Endothelial cell of umbilical vein (primary cell): ENCODE measurements at regions not wholly inside any gene's neighbourhood (a gene's known extent, or its start where the extent isn't known, plus 50 kb on each side); places are given as distances from the start of the nearest gene placed in this dataset.

ENCODE experiments used
- BruUV-seq: library from RNA; stranded (reverse); fragments of 400-500 nt; replicated peaks from 2 replicates; lab custom pipeline; 2021; lab: Mats Ljungman, UMichigan
- CTCF ChIA-PET: fragments of 300-600, 350-600 bp; sonication (Branson Sonifier 250); formaldehyde crosslinking; loops from one replicate; lab custom pipeline; 2021; ENCODE audit warnings: antibody characterized with exemption, inconsistent platforms; lab: Charles Lee
- POLR2A ChIA-PET: fragments of 300-600, 350-600 bp; sonication (Branson Sonifier 250); formaldehyde crosslinking; loops from one replicate; lab custom pipeline; 2021; ENCODE audit warnings: antibody characterized with exemption, inconsistent platforms; lab: Charles Lee
- DNase-seq: peaks from one replicate; pipeline ENCODE4 v3.0.0-alpha.2; 2011; ENCODE audit warnings: low read depth, low spot score
- FAIRE-seq: peaks from 2 replicates; lab custom pipeline; 2011; peaks lifted over from hg19 to GRCh38; lab: Jason Lieb, UNC
- H2AFZ ChIP-seq: 2 replicates; pipeline ENCODE4 v1.6.0; 2012; ENCODE audit warnings: low read depth, low read length, control low read depth, inconsistent platforms
- H3K27ac ChIP-seq: 2 replicates; pipeline ENCODE4 v1.5.1; 2011; ENCODE audit warnings: low read depth, mild to moderate bottlenecking, control low read depth, low read length, moderate library complexity; ENCODE audit not compliant: insufficient read depth
- H3K27me3 ChIP-seq, 2 experiments: 2 replicates each; pipeline versions ENCODE4 v1.6.0 to v1.6.1; 2011; ENCODE audit warnings: low read length in 2 of 2, mixed read lengths in 1 of 2; ENCODE audit not compliant: control insufficient read depth in 2 of 2, insufficient read depth in 2 of 2
- H3K36me3 ChIP-seq, 2 experiments: 2 replicates in 1 of 2; 3 replicates in 1 of 2; pipeline ENCODE4 v1.5.1; 2011; ENCODE audit warnings: low read length in 2 of 2, mild to moderate bottlenecking in 1 of 2, moderate library complexity in 1 of 2; ENCODE audit not compliant: control insufficient read depth in 2 of 2, insufficient read depth in 2 of 2; ENCODE audit errors: extremely low read depth in 1 of 2
- H3K4me1 ChIP-seq: 3 replicates; pipeline ENCODE4 v1.5.1; 2011; ENCODE audit warnings: mild to moderate bottlenecking, low read length; ENCODE audit not compliant: control insufficient read depth, insufficient read depth; ENCODE audit errors: extremely low read depth
- H3K4me2 ChIP-seq: 2 replicates; pipeline ENCODE4 v1.6.1; 2011; ENCODE audit warnings: low read length, control low read depth, mixed read lengths; ENCODE audit not compliant: insufficient read depth
- H3K4me3 ChIP-seq, 3 experiments: fragments of 200-600 bp in 1 of 3; sonication (generic), shearing (Covaris generic) in 1 of 3; replicated peaks in 1 of 3; 2 replicates each; pipeline ENCODE4 v1.5.1; 2011 to 2016; ENCODE audit warnings: control low read depth in 3 of 3, low read length in 3 of 3, mild to moderate bottlenecking in 2 of 3, inconsistent platforms in 1 of 3, low read depth in 1 of 3, moderate library complexity in 1 of 3; ENCODE audit not compliant: insufficient read depth in 1 of 3
- H3K79me2 ChIP-seq: 2 replicates; pipeline ENCODE4 v1.6.0; 2012; ENCODE audit warnings: low read length, inconsistent platforms; ENCODE audit not compliant: control insufficient read depth, insufficient read depth
- H3K9ac ChIP-seq: replicated peaks from 2 replicates; pipeline ENCODE3; 2011; ENCODE audit warnings: low read length, control low read depth; ENCODE audit not compliant: insufficient read depth; ENCODE audit errors: extremely low read depth
- H3K9me1 ChIP-seq: replicated peaks from 3 replicates; pipeline ENCODE4 v1.6.0; 2011; ENCODE audit warnings: mild to moderate bottlenecking, low read length; ENCODE audit not compliant: control insufficient read depth, insufficient read depth; ENCODE audit errors: extremely low read depth
- H3K9me3 ChIP-seq: replicated peaks from 2 replicates; pipeline ENCODE4 v1.5.1; 2012; ENCODE audit warnings: low read length, inconsistent platforms; ENCODE audit not compliant: control insufficient read depth, insufficient read depth
- H4K20me1 ChIP-seq: replicated peaks from 2 replicates; pipeline ENCODE3; 2011; ENCODE audit warnings: mild to moderate bottlenecking, low read length; ENCODE audit not compliant: control insufficient read depth, insufficient read depth; ENCODE audit errors: extremely low read depth
- CTCF ChIP-seq, 2 donors: IDR thresholded peaks; 1 replicate in 1 of 2; 2 replicates in 1 of 2; pipeline ENCODE4 v1.5.1; 2011; ENCODE audit warnings: low read length in 2 of 2, mild to moderate bottlenecking in 2 of 2, moderate library complexity in 2 of 2, control low read depth in 1 of 2, inconsistent platforms in 1 of 2, low read depth in 1 of 2; ENCODE audit not compliant: insufficient read depth in 1 of 2; ENCODE audit errors: extremely low read depth in 1 of 2
- EZH2 ChIP-seq: IDR thresholded peaks from 2 replicates; pipeline ENCODE4 v1.6.1; 2012; ENCODE audit warnings: borderline replicate concordance, low read depth, mild to moderate bottlenecking, moderate library complexity, low read length, inconsistent platforms; ENCODE audit not compliant: severe bottlenecking
- FOS ChIP-seq: IDR thresholded peaks from 2 replicates; pipeline ENCODE4 v1.6.1; 2011; ENCODE audit warnings: mild to moderate bottlenecking, low read length, moderate library complexity, borderline replicate concordance; ENCODE audit not compliant: insufficient read depth
- GATA2 ChIP-seq: IDR thresholded peaks from 2 replicates; pipeline ENCODE4 v1.7.0; 2011; ENCODE audit warnings: low read depth, mild to moderate bottlenecking, moderate library complexity, mixed read lengths, low read length; ENCODE audit not compliant: insufficient read length, insufficient read depth
- JUN ChIP-seq: IDR thresholded peaks from 2 replicates; pipeline ENCODE4 v1.6.1; 2011; ENCODE audit warnings: borderline replicate concordance, low read depth; ENCODE audit not compliant: insufficient read length, insufficient read depth
- MAX ChIP-seq: IDR thresholded peaks from 2 replicates; pipeline ENCODE4 v1.6.1; 2011; ENCODE audit not compliant: insufficient read depth, insufficient read length
- MYC ChIP-seq: IDR thresholded peaks from one replicate; pipeline ENCODE4 v1.6.1; 2011; ENCODE audit warnings: mild to moderate bottlenecking, low read depth, low read length
- POLR2A ChIP-seq: IDR thresholded peaks from 2 replicates; pipeline ENCODE4 v1.6.1; 2012; ENCODE audit warnings: low read depth, mild to moderate bottlenecking, control low read depth, low read length
- POLR2AphosphoS5 ChIP-seq: IDR thresholded peaks from 2 replicates; pipeline ENCODE4 v1.6.1; 2012; ENCODE audit warnings: low read depth, mild to moderate bottlenecking, control low read depth, low read length, moderate library complexity; ENCODE audit not compliant: insufficient read depth
- dilution Hi-C: fragments of 300-500 bp; cut with MboI; formaldehyde crosslinking; loops from one replicate; pipeline ENCODE4 v1.15.0; 2019; ENCODE audit warnings: low sequenced_read_pairs; ENCODE audit not compliant: extremely low pct_ligation_motif_present
- intact Hi-C: fragments of 100-400 bp; cut with micrococcal nuclease; formaldehyde crosslinking; loops from one replicate; pipeline ENCODE4 v1.10.0; 2022

GRCh38 chr2:126325202-126325601 lies 330.8 kb upstream of the GYPC start:
- TF ChIP-seq MAX, result no peak
- no peak for TF ChIP-seq CTCF (IDR thresholded peaks at IDR 0.05; ENCODE audit: extremely low read depth in 1 of 2, insufficient read depth in 1 of 2, low read depth in 1 of 2, low read length in 2 of 2)
- no peak for TF ChIP-seq POLR2A
- TF ChIP-seq POLR2AphosphoS5, result no peak
- dilution Hi-C loops, result no loop called here
- H3K4me3 ChIP-seq, result no peak overlapping the region

GRCh38 chr2:126329173-126329572 lies 326.8 kb upstream of the GYPC start:
- intact Hi-C loops (no loop called here), dilution Hi-C loops (no loop called here)
- H3K9me3 ChIP-seq, result peaks cover 5% of the 10 kb centered on the region
- H3K9me1 ChIP-seq, result no peaks in the 10 kb centered on the region
- H3K4me2 ChIP-seq, result no peak overlapping the region
- no peak for DNase-seq
- BruUV-seq, result no TSS peak
- no peak overlapping the region for H3K9ac ChIP-seq
- no peak overlapping the region for H2AFZ ChIP-seq
- no peaks in the 10 kb centered on the region for H3K27me3 ChIP-seq
- no peaks in the 10 kb centered on the region for H3K79me2 ChIP-seq
- no peak overlapping the region for H3K4me3 ChIP-seq
- no peaks in the 10 kb centered on the region for H3K36me3 ChIP-seq
- ChIA-PET POLR2A (no interaction called here), CTCF (no interaction called here)
- no peak overlapping the region for H3K27ac ChIP-seq
- TF ChIP-seq EZH2, result no peak
- no peak for TF ChIP-seq JUN
- no peak for TF ChIP-seq FOS
- TF ChIP-seq MYC, result no peak
- no peak for TF ChIP-seq MAX
- no peak for TF ChIP-seq CTCF (IDR thresholded peaks at IDR 0.05; ENCODE audit: extremely low read depth in 1 of 2, insufficient read depth in 1 of 2, low read depth in 1 of 2, low read length in 2 of 2)
- no peak for TF ChIP-seq GATA2
- TF ChIP-seq POLR2A, result no peak
- TF ChIP-seq POLR2AphosphoS5, result no peak
- no peaks in the 10 kb centered on the region for H3K4me1 ChIP-seq
- no peak for FAIRE-seq
- H4K20me1 ChIP-seq, result no peaks in the 10 kb centered on the region

More at GRCh38 chr2:126325202-126325601, 330.8 kb upstream of the GYPC start:
- no TSS peak for BruUV-seq
- Histone ChIP-seq H4K20me1 (no peaks in the 10 kb centered on the region), H3K4me2 (no peak overlapping the region), H3K36me3 (no peaks in the 10 kb centered on the region), H3K9ac (no peak overlapping the region), H3K27me3 (no peaks in the 10 kb centered on the region), H3K9me1 (no peaks in the 10 kb centered on the region), H3K27ac (no peak overlapping the region), H3K4me1 (no peaks in the 10 kb centered on the region), H3K79me2 (no peaks in the 10 kb centered on the region), H2AFZ (no peak overlapping the region), H3K9me3 (peaks cover 3% of the 10 kb centered on the region)
- CTCF ChIA-PET, result no interaction called here
- POLR2A ChIA-PET, result no interaction called here
- FAIRE-seq, result no peak
- DNase-seq, result no peak
- intact Hi-C loops, result no loop called here
